Testis (tissue), 2 donors: ENCODE measurements at regions not wholly inside any gene's neighbourhood (a gene's known extent, or its start where the extent isn't known, plus 50 kb on each side); places are given as distances from the start of the nearest gene placed in this dataset.

Experiments
- DNase-seq: peaks from one replicate; pipeline ENCODE4 v3.0.0-alpha.2; 2019
- H3K27ac ChIP-seq, 2 donors: fragments of 200-600 bp; sonication (generic); one replicate each; pipeline ENCODE4 v1.5.1; 2019
- H3K27me3 ChIP-seq: fragments of 200-600 bp; sonication (generic); one replicate; pipeline ENCODE4 v1.5.1; 2019
- H3K36me3 ChIP-seq: fragments of 200-600 bp; sonication (generic); one replicate; pipeline ENCODE4 v1.5.1; 2017; ENCODE audit warnings: low read depth; ENCODE audit errors: missing control alignments
- H3K4me1 ChIP-seq: fragments of 200-600 bp; sonication (generic); one replicate; pipeline ENCODE4 v1.5.1; 2019
- H3K4me3 ChIP-seq, 2 donors: fragments of 200-600 bp; sonication (generic); one replicate each; pipeline ENCODE4 v1.5.1; 2017 to 2019
- H3K9me3 ChIP-seq: fragments of 200-600 bp; sonication (generic); one replicate; pipeline ENCODE4 v1.5.1; 2017
- POLR2A ChIP-seq: fragments of 450-650 bp; IDR thresholded peaks from one replicate; pipeline ENCODE4 v1.6.1; 2017; ENCODE audit warnings: antibody characterized with exemption, mild to moderate bottlenecking, moderate library complexity
- WGBS, 2 donors: methylation state at CpG; one replicate each; pipeline ENCODE4 v1.1.5; 2018; 5-methylcytosine and 5-hydroxymethylcytosine counted together
- intact Hi-C: fragments of 100-400 bp; cut with DNase I; formaldehyde crosslinking; loops from one replicate; pipeline ENCODE4 v1.15.1; 2023; ENCODE audit warnings: low total_unique reads
- TF ChIP-seq, protein P1 (sequence below), 3 experiments: fragments of 450-650 bp in 2 of 3; fragments of 200-600 bp in 1 of 3; sonication (generic) in 1 of 3; IDR thresholded peaks; one replicate each; pipeline ENCODE4 v1.5.1; 2016 to 2019; ENCODE audit warnings: antibody characterized with exemption in 3 of 3, mild to moderate bottlenecking in 2 of 3, moderate library complexity in 1 of 3

DNA sequence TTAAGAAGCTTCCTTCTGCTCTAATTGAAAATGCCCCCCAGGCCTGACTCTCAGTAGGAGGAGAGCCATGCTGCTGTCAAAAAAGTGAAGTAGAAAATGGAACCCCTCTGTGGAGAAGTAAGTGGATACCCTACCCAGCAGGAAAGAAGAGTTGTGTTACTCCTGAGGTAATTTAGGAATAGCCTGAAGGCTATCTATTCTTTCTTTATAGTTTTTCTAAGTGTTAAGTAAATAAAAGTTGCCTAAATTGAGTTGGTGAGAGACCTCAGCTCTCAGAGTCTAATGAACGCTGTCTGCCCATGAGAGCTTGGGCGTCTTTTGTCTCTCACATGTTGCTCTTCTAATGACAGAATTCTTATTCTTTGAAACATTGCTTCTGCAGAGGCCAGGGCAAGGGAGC is 116.2 kb downstream of the NSUN3 start:
- Histone ChIP-seq H3K36me3 (no peaks in the 10 kb centered on the region), H3K4me3 (no peak overlapping the region), H3K27ac (no peak overlapping the region), H3K9me3 (no peaks in the 10 kb centered on the region), H3K27me3 (no peaks in the 10 kb centered on the region), H3K4me1 (no peaks in the 10 kb centered on the region)
- TF ChIP-seq, protein P1, sequence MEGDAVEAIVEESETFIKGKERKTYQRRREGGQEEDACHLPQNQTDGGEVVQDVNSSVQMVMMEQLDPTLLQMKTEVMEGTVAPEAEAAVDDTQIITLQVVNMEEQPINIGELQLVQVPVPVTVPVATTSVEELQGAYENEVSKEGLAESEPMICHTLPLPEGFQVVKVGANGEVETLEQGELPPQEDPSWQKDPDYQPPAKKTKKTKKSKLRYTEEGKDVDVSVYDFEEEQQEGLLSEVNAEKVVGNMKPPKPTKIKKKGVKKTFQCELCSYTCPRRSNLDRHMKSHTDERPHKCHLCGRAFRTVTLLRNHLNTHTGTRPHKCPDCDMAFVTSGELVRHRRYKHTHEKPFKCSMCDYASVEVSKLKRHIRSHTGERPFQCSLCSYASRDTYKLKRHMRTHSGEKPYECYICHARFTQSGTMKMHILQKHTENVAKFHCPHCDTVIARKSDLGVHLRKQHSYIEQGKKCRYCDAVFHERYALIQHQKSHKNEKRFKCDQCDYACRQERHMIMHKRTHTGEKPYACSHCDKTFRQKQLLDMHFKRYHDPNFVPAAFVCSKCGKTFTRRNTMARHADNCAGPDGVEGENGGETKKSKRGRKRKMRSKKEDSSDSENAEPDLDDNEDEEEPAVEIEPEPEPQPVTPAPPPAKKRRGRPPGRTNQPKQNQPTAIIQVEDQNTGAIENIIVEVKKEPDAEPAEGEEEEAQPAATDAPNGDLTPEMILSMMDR (IDR thresholded peaks at IDR 0.05): no peak
- TF ChIP-seq POLR2A: no peak
- intact Hi-C loops: no loop called here
- no peak for DNase-seq
- 42 to 52% methylated on average over 2 of the region's 2 CpGs for WGBS, 2 donors

DNA sequence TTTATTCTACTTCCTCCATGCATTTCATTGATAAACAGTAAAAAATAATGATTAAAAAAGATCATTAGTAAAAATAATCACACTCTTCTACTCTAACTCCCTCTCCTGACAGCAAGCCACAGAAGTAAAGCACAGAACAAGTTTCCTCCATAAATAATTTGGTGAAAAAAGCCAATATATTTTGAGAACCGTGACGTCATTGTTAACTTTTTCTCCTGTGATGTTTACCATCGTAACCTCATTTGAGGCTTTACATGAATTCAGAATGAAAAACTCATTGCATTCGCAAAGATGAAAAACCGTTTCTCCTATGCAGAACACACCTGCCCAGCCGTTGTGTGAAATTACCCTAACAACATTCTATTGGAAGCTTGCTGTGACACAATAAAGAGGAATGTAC is 120.7 kb downstream of the NSUN3 start:
- WGBS, 2 donors: 87 to 88% methylated on average over 6 of the region's 6 CpGs

DNA sequence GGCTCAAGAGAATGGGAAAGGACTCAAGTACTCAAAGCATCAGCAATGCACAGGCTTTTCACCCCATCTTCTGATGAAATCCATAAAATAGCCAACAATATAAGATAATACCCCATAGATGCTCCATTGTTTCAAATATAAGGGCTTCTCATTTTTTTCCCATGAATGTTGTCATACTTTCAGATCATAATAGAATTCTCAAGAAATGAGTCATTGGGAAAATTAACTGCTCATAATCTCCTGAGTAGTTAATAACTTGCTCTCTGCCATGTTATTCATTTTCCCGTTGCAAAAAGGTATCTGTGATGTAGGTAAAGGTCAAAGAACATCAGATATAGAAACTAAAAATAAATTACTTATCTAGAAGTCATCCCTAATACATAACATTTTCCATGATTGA is 121.9 kb downstream of the NSUN3 start:
- Histone ChIP-seq H3K9me3 (no peaks in the 10 kb centered on the region), H3K27me3 (no peaks in the 10 kb centered on the region), H3K4me1 (no peaks in the 10 kb centered on the region), H3K36me3 (no peaks in the 10 kb centered on the region), H3K4me3 (no peak overlapping the region), H3K27ac (no peak overlapping the region)
- DNase-seq: no peak
- WGBS, 2 donors: 0 to 36% methylated on average over 1 of the region's 1 CpG
- no peak for TF ChIP-seq POLR2A
- TF ChIP-seq, protein P1 (IDR thresholded peaks at IDR 0.05): no peak
- intact Hi-C loops: no loop called here

More for the DNA sequence above, 120.7 kb downstream of the NSUN3 start:
- Histone ChIP-seq H3K4me1 (no peaks in the 10 kb centered on the region), H3K9me3 (no peaks in the 10 kb centered on the region), H3K27ac (no peak overlapping the region), H3K27me3 (no peaks in the 10 kb centered on the region), H3K4me3 (no peak overlapping the region), H3K36me3 (no peaks in the 10 kb centered on the region)
- TF ChIP-seq, protein P1 (IDR thresholded peaks at IDR 0.05): no peak
- no peak for TF ChIP-seq POLR2A
- intact Hi-C loops: no loop called here
- DNase-seq: no peak

DNA sequence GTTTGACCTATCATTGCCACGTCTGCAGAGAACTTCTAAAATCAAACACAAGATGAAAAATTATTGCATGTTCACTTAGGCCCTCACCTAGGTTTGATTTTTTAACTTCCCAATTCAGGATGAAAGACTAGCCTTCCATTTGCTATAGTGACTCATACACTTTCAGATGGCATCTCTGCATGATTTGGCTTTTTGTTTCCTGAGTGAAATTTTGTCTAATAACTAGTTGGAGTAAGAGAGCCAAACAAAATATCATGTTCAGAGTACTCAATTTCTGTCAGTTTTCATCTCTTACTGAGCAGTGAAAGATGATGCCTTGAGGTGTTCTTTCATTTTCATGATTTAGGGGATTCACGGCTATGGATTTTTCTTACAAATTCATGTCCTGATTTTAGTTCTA is 122.9 kb downstream of the NSUN3 start:
- Histone ChIP-seq H3K36me3 (no peaks in the 10 kb centered on the region), H3K27ac (no peak overlapping the region), H3K4me3 (no peak overlapping the region), H3K4me1 (no peaks in the 10 kb centered on the region), H3K9me3 (no peaks in the 10 kb centered on the region), H3K27me3 (no peaks in the 10 kb centered on the region)
- 89 to 93% methylated on average over 2 of the region's 2 CpGs for WGBS, 2 donors
- DNase-seq: no peak
- TF ChIP-seq POLR2A: no peak
- TF ChIP-seq, protein P1 (IDR thresholded peaks at IDR 0.05): no peak
- intact Hi-C loops: no loop called here

DNA sequence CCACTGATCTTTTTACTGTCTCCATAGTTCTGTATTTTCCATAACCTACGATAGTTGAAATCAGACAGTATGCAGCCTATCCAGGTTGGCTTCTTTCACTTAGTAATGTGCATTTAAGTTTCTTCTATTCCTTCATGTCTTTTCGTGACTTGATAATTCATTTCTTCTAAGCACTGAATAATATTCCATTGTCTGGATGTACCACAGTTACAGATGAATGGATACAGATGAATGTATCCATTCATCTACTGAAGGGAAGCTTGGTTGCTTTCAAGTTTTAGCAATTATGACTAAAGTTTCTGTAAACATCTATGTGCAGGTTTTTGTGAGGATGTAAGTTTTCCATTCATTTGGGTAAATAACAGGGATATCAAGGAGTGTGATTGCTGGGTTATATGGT is 124.8 kb downstream of the NSUN3 start:
- WGBS, 2 donors: 73 to 79% methylated on average over 2 of the region's 2 CpGs

More for the DNA sequence above, 124.8 kb downstream of the NSUN3 start:
- no peaks in the 10 kb centered on the region for H3K27me3 ChIP-seq
- no peaks in the 10 kb centered on the region for H3K4me1 ChIP-seq
- H3K36me3 ChIP-seq: no peaks in the 10 kb centered on the region
- H3K9me3 ChIP-seq: no peaks in the 10 kb centered on the region
- no peak for TF ChIP-seq POLR2A
- TF ChIP-seq, protein P1 (IDR thresholded peaks at IDR 0.05): no peak
- intact Hi-C loops: no loop called here
- no peak overlapping the region for H3K4me3 ChIP-seq
- no peak overlapping the region for H3K27ac ChIP-seq
- DNase-seq: no peak
